C1 segment of cervical spinal cord (tissue), 14 donors: ENCODE measurements at regions not wholly inside any gene's neighbourhood (a gene's known extent, or its start where the extent isn't known, plus 50 kb on each side); places are given as distances from the start of the nearest gene placed in this dataset.

ENCODE experiments used
- DNase-seq, 14 donors: peaks; one replicate each; lab custom pipeline; 2025; lab: John Stamatoyannopoulos, UW

- DNase-seq: peak in 1 of 14 donors; percentile 9
These were observed 195.9 kb downstream of the KDR start for GRCh38 chr4:54929459-54929858.

- no peak for DNase-seq
These were observed 200.5 kb downstream of the KDR start for GRCh38 chr4:54924891-54925290.

- DNase-seq: no peak
These were observed 210.1 kb downstream of the KDR start for GRCh38 chr4:54915276-54915675.

GRCh38 chr4:54914781-54915180 lies 210.6 kb downstream of the KDR start:
- no peak for DNase-seq

- no peak for DNase-seq
These were observed 211.5 kb downstream of the KDR start for GRCh38 chr4:54913751-54914526.

GRCh38 chr4:54912155-54912554 lies 213.2 kb downstream of the KDR start:
- no peak for DNase-seq

- DNase-seq: no peak
These were observed 215.4 kb downstream of the KDR start for GRCh38 chr4:54909961-54910360.

- DNase-seq: no peak
These were observed 216.6 kb downstream of the KDR start for GRCh38 chr4:54908763-54909162.

GRCh38 chr4:54904953-54905352 lies 220.4 kb downstream of the KDR start:
- DNase-seq: no peak

GRCh38 chr4:54902976-54903375 lies 222.4 kb downstream of the KDR start:
- no peak for DNase-seq

GRCh38 chr4:54902271-54902670 lies 223.1 kb downstream of the KDR start:
- no peak for DNase-seq

- DNase-seq: no peak
These were observed 224.2 kb downstream of the KDR start for GRCh38 chr4:54901202-54901601.

- no peak for DNase-seq
These were observed 226.6 kb downstream of the KDR start for GRCh38 chr4:54898656-54899340.

- DNase-seq: no peak
These were observed 227.3 kb downstream of the KDR start for GRCh38 chr4:54898056-54898562.

- DNase-seq: no peak
These were observed 227.8 kb downstream of the KDR start for GRCh38 chr4:54897590-54897989.

GRCh38 chr4:54882616-54883015 lies 224.9 kb downstream of the KIT start:
- DNase-seq: no peak

GRCh38 chr4:54879576-54879975 lies 221.8 kb downstream of the KIT start:
- no peak for DNase-seq

- DNase-seq: no peak
These were observed 219.2 kb downstream of the KIT start for GRCh38 chr4:54877006-54877405.

GRCh38 chr4:54872261-54872660 lies 214.5 kb downstream of the KIT start:
- DNase-seq: no peak

- DNase-seq: no peak
These were observed 206.0 kb downstream of the KIT start for GRCh38 chr4:54863571-54864255.

GRCh38 chr4:54861201-54861600 lies 203.4 kb downstream of the KIT start:
- no peak for DNase-seq

- DNase-seq: no peak
These were observed 197.6 kb downstream of the KIT start for GRCh38 chr4:54855191-54855854.
